ENCODE measurements at regions not wholly inside any gene's neighbourhood (a gene's known extent, or its start where the extent isn't known, plus 50 kb on each side); places are given as distances from the start of the nearest gene placed in this dataset.

GRCh38 chr5:31113666-31114350 is 79.7 kb upstream of the CDH6 start:
- no peak overlapping the region for H3K4me3 ChIP-seq (ENCODE audit: low read length)
- no peak for TF ChIP-seq CTCF (IDR thresholded peaks at IDR 0.05; ENCODE audit: insufficient read depth, low read depth, low read length, missing control alignments)
- no peak for DNase-seq (ENCODE audit: low read depth)

- peak; percentile 68 for DNase-seq (ENCODE audit: low read depth)
- no peak for TF ChIP-seq CTCF (IDR thresholded peaks at IDR 0.05; ENCODE audit: insufficient read depth, low read depth, low read length, missing control alignments)
- H3K4me3 ChIP-seq (ENCODE audit: low read length) = no peak overlapping the region
Measured at GRCh38 chr5:31113101-31113500, 80.4 kb upstream of the CDH6 start.

- H3K4me3 ChIP-seq (ENCODE audit: low read length) = no peak overlapping the region
- DNase-seq (ENCODE audit: low read depth) = peak; percentile 29
- TF ChIP-seq CTCF (IDR thresholded peaks at IDR 0.05; ENCODE audit: insufficient read depth, low read depth, low read length, missing control alignments) = no peak
Measured at GRCh38 chr5:31107091-31107518, 86.4 kb upstream of the CDH6 start.

- TF ChIP-seq CTCF (IDR thresholded peaks at IDR 0.05; ENCODE audit: insufficient read depth, low read depth, low read length, missing control alignments) = no peak
- DNase-seq (ENCODE audit: low read depth) = no peak
- H3K4me3 ChIP-seq (ENCODE audit: low read length) = no peak overlapping the region
Measured at GRCh38 chr5:31106691-31107090, 86.8 kb upstream of the CDH6 start.

GRCh38 chr5:31106278-31106677 is 87.2 kb upstream of the CDH6 start:
- DNase-seq (ENCODE audit: low read depth) = no peak
- no peak for TF ChIP-seq CTCF (IDR thresholded peaks at IDR 0.05; ENCODE audit: insufficient read depth, low read depth, low read length, missing control alignments)
- no peak overlapping the region for H3K4me3 ChIP-seq (ENCODE audit: low read length)

- H3K4me3 ChIP-seq (ENCODE audit: low read length) = no peak overlapping the region
- no peak for TF ChIP-seq CTCF (IDR thresholded peaks at IDR 0.05; ENCODE audit: insufficient read depth, low read depth, low read length, missing control alignments)
- DNase-seq (ENCODE audit: low read depth) = no peak
Measured at GRCh38 chr5:31104775-31105174, 88.7 kb upstream of the CDH6 start.

- no peak for TF ChIP-seq CTCF (IDR thresholded peaks at IDR 0.05; ENCODE audit: insufficient read depth, low read depth, low read length, missing control alignments)
- no peak overlapping the region for H3K4me3 ChIP-seq (ENCODE audit: low read length)
- DNase-seq (ENCODE audit: low read depth) = no peak
Measured at GRCh38 chr5:31100781-31101310, 92.6 kb upstream of the CDH6 start.

Data from epithelial cell of esophagus (primary cell).